CD4-positive, alpha-beta T cell treated with Interleukin-6 for 4 hours (primary cell): ENCODE measurements at regions not wholly inside any gene's neighbourhood (a gene's known extent, or its start where the extent isn't known, plus 50 kb on each side); places are given as distances from the start of the nearest gene placed in this dataset.

Experiments used
- DNase-seq: peaks from one replicate; pipeline ENCODE4 v3.0.0-alpha.2; 2020; ENCODE audit warnings: mixed read lengths

DNA sequence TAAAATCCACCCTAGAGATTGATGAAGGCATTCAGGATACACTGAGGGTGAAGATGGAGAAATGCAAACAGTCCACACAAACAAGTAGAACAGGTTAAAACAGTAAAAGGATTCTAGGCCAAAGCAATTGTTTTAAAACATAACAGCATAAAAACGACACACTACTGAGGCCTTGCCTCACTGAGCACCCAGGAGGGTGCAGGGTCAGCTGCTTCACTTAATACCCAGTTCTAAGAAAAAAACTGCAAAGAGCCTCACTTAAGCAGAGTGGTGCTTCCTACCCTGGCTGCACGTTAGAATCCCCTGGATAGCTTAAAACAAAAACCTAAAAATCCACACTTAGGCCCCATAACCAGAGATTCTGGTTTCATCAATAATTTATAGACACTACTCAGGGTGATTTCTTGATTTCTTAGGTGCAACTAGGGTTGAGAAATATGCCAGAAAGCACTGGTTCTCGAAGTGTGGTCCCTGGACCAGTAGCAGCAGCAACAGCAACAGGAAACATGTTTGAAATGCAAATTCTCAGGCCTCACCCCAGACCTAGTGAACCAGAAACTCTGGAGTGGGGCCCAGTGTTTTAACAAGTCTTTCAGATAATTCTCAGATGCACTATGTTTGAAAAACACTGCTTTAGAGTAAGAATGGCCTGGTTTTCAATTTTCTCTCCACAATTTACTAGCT, 279.1 kb downstream of the ZEB2 start:
- no peak for DNase-seq

DNA sequence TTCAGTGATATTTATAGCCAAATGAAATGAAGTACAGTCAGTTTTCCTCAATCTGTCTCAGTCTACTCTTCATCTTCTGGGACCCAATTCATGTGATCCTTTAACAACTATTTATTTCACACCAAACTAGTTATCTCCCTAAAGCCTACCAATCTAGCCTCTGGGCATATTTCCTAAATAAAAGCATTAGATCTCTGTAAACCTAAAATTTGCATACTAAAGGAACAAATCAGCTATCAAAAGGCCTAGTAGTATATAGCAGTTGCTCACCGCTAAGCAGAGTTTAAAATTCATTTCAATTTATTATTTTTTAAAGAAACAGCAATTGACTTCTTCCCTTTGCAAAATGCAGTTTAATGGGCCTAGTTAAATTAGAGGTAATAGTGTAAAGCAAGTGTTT, 280.2 kb downstream of the ZEB2 start:
- DNase-seq, result no peak

DNA sequence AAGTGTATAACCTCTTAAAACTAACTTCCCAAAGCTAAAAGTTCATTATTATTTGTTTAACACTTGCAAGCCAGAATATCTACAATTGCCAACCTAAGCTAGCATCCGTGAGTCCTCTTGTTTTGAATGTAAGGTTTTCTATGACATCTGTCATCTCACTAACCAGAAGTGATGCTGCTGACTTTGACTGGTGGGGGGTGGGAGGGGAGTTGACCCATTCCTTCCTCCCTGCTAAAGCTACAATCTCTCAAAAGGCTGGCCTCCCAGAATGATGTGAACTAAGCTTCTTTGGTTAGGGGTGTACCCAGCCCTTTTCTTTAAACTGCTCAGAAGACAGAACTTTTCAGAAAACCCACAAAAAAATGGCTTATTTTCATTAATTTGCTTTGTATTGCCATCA, 280.6 kb downstream of the ZEB2 start:
- no peak for DNase-seq

DNA sequence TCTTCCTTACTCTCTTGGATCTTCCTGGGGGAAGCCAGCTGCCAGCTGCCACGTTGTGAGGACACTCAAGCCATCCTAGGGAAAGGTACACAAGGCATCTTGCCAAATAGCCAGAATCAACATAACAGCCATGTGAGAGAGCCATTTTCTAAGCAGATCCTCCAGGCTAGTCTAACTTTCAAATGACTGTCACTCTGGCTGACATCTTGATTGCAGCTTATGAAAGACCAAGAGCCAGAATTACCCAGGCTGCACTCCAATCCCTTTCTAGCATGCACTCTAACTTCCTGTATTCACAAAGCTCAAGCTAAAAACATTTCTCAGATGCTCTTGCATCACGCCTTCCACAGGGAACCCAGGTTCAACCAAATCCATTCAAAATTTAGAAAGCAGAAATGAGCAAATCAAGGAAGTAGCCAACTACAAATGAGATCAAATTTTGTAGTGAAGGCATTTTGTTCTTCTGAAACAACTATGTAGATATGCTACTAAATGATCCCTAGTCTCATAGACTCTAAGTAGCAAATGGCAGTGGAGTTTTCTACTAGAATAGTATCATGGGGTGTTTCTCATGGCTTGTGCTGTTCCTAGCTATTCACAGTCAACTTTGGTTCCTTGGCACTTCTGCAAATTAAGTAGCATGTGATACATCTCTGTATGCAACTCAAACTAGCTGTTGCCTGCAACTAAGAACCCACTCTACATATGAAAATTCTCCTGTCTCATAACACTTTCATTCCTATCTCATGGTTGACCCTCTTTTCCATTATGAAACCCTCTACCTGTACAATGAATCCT, 281.9 kb downstream of the ZEB2 start:
- no peak for DNase-seq

DNA sequence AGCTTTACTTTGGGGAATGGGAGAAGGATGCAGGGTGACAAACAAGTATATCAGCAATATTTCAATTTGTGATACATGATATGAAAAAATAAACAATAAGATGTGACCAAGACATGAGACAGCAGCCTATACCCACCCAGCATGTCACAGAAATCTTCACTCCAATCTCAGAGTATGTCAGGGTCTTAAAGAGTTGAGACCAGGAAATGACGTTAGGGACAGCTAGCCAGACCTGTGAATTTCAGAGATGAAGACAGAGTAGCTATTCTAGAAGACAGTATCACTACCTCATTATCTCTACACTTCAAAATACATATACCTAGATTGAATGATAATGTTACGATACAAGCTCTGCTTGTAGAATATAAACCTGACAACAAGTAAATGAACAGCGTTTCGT, 282.8 kb downstream of the ZEB2 start:
- DNase-seq, result no peak

DNA sequence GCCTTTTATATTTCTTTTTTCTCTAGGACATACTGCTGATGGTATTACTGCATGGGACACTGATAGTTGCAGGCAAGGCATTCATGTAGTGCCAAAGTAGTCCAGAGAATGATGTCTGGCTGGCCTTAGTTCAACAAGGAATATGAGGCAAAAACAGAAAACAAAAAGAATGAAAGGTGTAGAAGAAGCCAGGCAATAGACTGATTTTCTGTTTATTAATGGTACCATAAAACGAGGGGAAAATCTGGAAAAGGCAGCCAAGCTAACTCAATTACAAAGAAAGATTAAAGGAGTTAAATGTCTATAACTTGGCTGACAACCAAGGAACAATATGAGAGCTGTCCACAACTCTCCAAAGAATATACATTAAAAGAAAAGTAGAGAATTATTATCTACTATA, 284.9 kb downstream of the ZEB2 start:
- no peak for DNase-seq

DNA sequence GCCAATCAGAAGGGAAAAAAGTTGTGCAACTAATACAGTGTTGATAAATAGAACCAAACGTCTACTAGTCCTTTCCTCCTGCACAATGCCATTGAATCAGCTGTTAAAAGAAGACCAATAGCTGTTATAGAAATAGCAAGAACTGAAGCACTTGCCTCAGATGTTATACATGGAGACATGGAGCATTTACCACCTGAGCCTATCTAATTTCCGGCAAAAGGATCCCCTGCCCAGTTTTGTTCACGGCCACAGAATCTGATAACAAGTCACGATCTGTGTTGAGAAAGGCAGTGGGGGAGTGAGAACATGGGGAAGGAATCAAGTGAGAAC, 285.4 kb downstream of the ZEB2 start:
- no peak for DNase-seq

DNA sequence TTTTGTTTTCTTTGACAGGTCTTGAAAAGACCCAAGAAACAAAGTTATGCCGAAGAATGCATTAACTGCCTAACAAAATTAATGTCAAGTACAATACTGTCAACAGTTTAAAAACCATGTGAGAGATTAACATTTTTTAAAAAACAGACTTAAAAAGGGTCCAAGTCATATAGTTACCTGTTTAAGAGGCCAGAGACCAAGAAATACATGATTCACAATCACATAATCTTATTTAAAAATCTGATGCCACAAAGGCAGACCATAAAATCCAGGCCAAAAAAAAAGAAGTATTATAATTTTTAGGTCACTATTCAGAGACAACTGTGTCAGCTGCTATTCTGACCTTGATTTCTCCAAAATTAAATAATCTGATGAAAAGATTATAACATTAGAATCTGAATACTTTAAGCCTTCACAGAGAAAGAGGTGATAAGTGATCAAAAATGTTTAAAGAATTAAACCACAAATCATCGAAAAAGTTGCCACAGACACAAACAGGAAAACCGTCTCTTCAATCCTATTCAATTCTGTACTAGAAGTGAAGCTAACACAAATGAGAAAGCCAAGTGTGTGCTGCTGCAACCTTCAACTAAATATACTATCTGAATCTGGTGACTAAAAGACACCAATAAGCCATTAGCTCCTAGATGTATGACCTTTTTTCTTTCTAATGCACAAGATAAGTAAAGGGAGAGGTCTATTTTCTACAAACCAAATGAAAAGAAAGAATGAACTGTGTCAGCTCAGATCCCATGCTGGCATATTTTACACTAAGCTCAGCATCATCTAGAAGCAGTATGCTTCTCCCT, 286.0 kb downstream of the ZEB2 start:
- DNase-seq, result no peak

DNA sequence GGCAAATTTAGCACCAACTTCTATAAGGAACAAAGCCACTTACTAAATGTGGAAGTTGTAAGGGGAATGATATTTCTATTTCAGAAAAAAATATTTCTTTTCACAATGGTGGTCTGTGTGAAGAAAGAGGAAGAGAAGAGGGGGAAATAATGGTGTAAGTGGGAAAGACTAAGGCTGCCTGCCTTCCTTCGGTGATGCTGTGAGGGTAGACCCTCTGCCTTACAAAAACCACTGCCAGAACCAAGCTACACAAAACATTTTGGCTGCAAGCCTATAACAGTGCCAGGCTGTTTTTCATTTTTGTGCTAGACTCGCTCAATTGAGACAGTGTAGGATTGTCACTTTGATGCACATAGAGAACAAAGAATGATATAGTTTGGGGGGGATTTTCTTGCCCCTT, 286.6 kb downstream of the ZEB2 start:
- no peak for DNase-seq

DNA sequence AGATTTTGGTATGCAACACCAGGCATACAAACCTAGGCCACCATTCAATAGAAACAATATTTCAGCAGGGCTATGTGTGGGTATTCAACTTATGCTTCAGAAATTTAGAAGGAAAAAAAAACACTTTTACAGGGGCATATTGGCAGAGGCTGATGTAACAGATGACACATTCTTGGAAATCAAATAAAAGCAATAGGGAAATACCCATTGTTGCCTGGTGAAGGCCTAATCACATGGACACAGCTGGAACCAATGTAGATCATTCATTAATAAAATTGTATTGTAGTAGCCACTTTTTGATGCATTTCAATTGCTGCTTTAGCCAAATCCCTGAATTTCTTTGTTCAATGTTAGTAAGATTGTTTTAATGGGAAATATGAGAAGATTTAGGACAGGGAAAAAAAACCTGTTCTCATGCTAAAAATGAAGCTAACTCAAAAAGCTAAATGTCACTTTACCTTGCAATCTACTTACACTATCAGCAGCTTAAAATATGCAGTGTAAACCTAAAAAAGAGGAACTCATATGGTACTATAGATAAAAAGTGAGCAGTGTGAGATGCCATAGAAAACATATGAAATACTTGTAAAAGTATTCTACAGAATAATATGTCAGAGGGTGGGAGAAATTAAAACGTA, 289.4 kb downstream of the ZEB2 start:
- no peak for DNase-seq

DNA sequence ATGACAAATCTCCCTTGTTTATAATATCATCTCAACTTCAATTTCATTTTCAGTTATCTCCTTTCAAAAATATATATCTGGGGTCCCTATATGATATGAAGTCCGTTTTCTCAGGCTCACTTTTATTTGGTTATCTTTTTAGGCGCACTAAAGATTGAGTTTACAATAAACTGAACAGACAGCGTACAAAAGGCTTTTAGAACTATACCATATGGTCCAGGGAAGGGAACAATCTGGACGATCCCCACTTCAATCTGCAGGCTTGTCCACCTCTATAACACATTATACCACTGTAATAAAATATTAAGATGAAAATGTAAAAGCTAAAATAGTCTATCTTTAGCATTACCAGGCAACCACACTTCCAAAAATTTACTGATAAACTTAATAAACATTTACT, 289.9 kb downstream of the ZEB2 start:
- no peak for DNase-seq

DNA sequence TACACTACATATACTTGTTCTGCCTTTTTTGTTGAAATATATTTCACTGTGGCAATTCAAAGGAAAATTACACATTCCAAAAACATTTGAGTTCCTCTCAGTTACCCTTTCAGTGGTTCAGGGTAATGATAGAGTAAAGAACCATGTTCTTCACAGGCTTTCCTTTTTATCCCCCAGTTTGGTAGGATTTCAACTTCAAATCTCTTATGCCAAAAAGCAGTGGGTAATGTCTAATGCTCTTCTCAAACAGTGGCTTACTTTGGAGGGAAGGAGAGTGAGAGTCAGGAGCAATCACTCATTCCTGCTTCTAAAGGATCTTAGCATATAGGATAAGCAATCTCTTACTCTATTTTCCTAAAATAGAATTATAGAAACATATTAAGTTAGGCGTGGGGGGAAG, 290.6 kb downstream of the ZEB2 start:
- no peak for DNase-seq

DNA sequence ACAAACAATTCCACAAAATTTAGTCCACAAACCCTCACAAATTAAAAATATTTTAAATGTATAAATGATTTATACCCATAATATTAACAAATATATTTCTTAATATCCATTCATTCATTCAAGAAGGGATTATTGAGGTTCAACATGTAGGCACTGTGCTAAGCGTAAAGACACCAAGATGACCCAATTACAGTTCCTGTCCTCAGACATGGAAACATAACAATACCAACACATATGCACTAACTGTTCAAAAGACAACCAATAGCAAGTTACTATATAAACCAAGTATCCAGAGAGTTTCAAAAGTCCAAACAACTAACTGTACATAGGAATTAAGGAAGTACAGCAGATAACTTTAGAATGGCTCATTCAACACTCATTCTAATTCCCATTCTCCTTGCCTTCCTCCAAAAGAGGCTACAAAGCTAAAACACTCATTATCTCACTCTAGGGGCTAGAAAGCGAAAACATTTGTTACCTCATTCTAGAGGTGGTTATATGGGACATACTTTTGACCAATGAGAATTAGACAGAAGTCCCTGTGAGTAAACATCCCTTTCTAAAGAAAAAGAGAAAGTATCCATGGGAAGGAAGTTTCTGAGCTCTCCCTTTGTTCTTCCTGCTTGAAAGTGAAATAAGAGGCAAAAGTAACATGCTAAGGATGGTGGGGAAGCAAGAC, 292.4 kb downstream of the ZEB2 start:
- no peak for DNase-seq

DNA sequence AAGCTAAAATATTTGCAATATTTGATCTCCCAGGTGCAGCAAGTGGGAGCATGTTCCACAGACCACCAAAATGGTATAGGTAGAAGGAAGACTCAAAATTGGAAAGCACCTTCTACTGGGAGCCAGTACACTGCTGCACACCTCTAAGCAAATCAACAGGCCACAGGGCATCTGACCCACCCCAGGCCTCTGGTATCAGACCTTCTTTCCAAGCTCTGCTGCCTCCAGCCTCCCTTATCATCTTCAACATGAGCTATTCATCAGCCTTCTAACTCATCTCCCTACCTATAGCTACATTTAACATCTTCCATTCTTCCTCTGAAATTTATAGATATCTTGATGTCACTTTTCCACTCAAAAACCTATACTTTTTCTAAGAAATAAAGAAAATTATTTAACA, 294.8 kb downstream of the ZEB2 start:
- DNase-seq, result no peak

DNA sequence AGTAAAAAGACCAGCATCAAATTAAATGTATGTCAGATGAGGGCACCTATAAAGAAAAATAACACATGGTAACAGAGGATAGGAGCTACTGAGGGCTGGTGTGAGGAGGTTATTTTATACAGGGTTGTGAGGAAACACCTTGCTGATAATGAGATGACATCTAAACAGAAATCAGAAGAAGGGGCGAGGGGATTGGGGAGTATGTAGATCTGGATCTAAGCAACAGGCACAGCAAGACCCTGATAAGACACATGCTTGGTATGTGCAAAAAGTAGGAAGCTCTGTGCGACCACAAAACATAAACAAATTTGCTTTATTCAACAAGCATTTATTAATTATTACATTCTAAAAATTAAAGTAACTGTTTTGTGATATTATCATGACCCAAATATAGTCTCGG, 295.4 kb downstream of the ZEB2 start:
- no peak for DNase-seq

DNA sequence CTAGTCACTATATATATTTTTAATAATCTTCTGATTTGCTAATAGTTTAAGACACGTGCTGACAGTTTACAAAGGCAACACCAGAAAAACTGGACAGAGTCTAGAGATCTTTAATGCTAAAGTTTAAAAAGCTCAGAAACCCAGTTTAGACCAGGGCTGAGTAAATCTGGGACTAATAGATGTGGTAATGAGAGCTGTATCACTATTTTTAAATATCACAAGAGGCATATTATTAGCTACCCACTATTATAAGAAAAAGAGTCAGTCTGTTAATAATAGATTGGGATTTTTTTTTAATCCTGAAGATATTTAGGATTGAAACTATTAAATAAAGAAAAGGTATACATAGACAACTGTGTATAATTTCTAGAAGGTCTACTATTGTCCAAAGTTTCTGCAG, 299.9 kb downstream of the ZEB2 start:
- DNase-seq, result no peak

DNA sequence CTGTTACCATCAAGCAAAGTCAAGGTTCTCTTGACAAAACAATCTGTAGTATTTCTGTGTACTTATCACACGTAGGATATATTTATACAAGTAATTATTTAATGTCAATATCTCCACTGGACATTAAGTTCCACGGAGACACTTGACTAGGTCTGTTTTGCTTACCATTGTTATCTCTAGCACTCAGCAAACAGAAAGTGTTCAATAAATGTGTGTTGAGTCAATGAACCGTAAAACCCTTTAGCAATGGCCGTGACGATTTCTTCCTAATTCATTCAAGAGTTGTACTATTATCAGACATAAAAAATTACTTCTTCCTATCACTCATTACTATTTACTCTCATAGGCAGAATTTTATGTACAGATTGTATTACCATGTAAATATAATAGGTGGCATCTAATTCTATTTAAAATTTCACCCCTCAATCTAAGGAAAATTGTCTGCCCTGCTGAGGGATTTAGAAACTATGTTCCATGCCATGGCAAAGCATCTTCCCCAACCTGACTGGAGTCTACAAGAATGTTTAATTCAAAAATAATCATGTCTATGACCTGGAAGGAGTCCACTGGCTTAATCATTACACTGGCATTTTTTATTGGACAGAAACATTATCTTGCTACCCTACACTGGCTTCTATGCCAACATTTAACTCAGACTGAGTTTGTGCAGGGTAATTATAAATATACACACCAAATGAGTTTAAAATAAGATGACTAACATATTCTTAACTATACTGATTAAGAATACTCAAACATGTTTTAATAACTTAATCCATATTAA, 301.9 kb downstream of the ZEB2 start:
- DNase-seq, result no peak

DNA sequence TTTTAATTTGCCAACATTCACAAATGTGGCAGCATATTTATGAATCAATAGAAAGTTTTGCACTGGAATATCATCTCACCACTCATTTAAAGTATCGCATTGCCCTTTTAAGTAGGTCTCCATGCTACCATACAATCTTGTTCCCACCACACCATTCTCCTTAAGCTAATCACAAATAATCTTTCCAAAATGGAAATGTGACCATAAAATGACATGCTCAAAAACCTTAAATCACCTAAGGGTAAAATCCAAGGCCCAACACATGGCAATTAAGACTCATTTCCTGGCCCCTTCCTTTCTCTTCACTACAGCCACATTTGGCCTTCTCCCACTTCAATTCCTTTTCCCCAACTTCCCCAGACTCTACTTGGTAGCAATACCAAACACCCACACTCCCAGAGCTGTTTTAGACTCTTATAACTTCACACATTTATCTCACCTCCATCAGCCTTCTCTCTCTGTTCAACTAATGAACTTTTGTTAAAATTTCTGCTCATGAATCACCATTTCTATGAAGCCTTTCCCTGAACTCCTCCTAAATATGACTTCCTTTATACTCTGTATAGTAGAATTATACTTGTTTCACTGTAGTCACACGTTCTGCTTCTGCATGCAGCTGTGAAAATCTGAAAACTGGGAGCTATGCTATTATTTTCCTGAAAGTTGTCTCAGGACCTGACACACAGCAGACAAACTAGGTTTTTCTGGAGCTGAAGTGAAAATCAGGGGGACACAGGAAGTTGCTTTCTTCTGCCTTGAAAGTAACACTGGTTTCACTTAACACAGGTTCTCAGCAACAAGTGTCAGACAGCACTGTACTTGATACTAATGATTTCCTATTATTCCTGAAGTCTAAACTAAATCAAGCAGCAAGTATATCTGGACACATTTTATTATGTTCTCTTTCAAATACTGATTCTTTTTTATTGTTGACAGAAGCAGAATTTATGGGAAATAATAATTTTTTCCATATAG, 303.9 kb downstream of the ZEB2 start:
- DNase-seq, result no peak

DNA sequence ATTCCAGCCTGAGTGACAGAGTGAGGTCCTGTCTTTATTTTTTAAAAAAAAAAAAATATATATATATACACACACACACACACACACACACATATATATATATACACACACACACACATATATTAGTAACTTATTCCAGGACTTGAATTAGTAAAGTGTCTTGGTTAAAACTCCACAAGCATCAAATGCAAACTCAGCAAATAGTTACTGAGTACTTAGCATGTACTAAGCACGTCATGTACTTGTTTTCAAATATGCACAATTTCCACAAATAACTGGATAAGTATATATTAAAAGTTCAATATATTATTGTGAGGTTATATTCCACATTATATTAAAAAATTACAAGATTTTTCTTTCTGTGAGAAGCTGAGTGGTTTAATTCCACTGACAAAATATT, 304.7 kb downstream of the ZEB2 start:
- no peak for DNase-seq

DNA sequence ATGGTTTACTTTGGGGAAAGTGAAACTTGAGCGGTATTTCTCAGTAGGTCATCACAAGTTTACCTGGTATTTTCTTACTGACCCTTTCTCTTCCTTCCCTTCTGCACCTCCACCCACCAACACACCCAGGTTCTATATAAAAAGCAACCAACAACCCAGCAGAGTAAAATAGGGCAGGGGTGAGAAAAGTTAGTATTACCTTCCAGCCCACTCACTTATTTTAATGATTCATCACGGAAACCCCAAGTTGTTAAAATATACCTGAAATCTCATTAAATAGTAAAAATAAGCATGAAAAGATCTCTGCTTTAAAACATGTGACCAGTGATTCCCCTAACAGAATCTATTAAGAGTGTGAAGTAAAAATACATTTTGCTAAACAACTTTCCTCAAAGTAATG, 306.1 kb downstream of the ZEB2 start:
- no peak for DNase-seq

DNA sequence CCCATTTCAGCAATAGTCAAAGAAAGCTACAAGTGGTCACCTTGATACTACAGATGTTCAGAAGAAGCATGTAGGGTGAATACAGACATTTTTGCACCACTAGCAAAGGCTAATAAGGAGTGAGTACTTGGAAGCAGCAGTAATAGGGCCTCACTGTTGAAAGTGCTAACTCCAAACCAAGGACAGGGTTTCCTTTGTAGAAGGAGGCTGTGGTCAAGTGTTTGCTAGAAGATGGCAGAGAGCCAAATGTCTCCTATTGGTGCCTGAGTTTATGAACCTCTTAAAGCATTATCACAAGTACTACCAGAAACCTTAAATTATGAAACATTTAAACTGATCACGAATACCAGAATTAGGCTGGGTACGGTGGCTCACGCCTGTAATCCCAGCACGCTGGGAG, 308.1 kb downstream of the ZEB2 start:
- DNase-seq, result no peak
